Endothelial cell of umbilical vein (primary cell): ENCODE measurements at regions not wholly inside any gene's neighbourhood (a gene's known extent, or its start where the extent isn't known, plus 50 kb on each side); places are given as distances from the start of the nearest gene placed in this dataset.

Experiments used
- BruUV-seq: library from RNA; stranded (reverse); fragments of 400-500 nt; replicated peaks from 2 replicates; lab custom pipeline; 2021; lab: Mats Ljungman, UMichigan
- CTCF ChIA-PET: fragments of 300-600, 350-600 bp; sonication (Branson Sonifier 250); formaldehyde crosslinking; loops from one replicate; lab custom pipeline; 2021; ENCODE audit warnings: antibody characterized with exemption, inconsistent platforms; lab: Charles Lee
- POLR2A ChIA-PET: fragments of 300-600, 350-600 bp; sonication (Branson Sonifier 250); formaldehyde crosslinking; loops from one replicate; lab custom pipeline; 2021; ENCODE audit warnings: antibody characterized with exemption, inconsistent platforms; lab: Charles Lee
- DNase-seq: peaks from one replicate; pipeline ENCODE4 v3.0.0-alpha.2; 2011; ENCODE audit warnings: low read depth, low spot score
- FAIRE-seq: peaks from 2 replicates; lab custom pipeline; 2011; peaks lifted over from hg19 to GRCh38; lab: Jason Lieb, UNC
- H2AFZ ChIP-seq: 2 replicates; pipeline ENCODE4 v1.6.0; 2012; ENCODE audit warnings: low read depth, low read length, control low read depth, inconsistent platforms
- H3K27ac ChIP-seq: 2 replicates; pipeline ENCODE4 v1.5.1; 2011; ENCODE audit warnings: low read depth, mild to moderate bottlenecking, control low read depth, low read length, moderate library complexity; ENCODE audit not compliant: insufficient read depth
- H3K27me3 ChIP-seq, 2 experiments: 2 replicates each; pipeline versions ENCODE4 v1.6.0 to v1.6.1; 2011; ENCODE audit warnings: low read length in 2 of 2, mixed read lengths in 1 of 2; ENCODE audit not compliant: control insufficient read depth in 2 of 2, insufficient read depth in 2 of 2
- H3K36me3 ChIP-seq, 2 experiments: 2 replicates in 1 of 2; 3 replicates in 1 of 2; pipeline ENCODE4 v1.5.1; 2011; ENCODE audit warnings: low read length in 2 of 2, mild to moderate bottlenecking in 1 of 2, moderate library complexity in 1 of 2; ENCODE audit not compliant: control insufficient read depth in 2 of 2, insufficient read depth in 2 of 2; ENCODE audit errors: extremely low read depth in 1 of 2
- H3K4me1 ChIP-seq: 3 replicates; pipeline ENCODE4 v1.5.1; 2011; ENCODE audit warnings: mild to moderate bottlenecking, low read length; ENCODE audit not compliant: control insufficient read depth, insufficient read depth; ENCODE audit errors: extremely low read depth
- H3K4me2 ChIP-seq: 2 replicates; pipeline ENCODE4 v1.6.1; 2011; ENCODE audit warnings: low read length, control low read depth, mixed read lengths; ENCODE audit not compliant: insufficient read depth
- H3K4me3 ChIP-seq, 3 experiments: fragments of 200-600 bp in 1 of 3; sonication (generic), shearing (Covaris generic) in 1 of 3; replicated peaks in 1 of 3; 2 replicates each; pipeline ENCODE4 v1.5.1; 2011 to 2016; ENCODE audit warnings: control low read depth in 3 of 3, low read length in 3 of 3, mild to moderate bottlenecking in 2 of 3, inconsistent platforms in 1 of 3, low read depth in 1 of 3, moderate library complexity in 1 of 3; ENCODE audit not compliant: insufficient read depth in 1 of 3
- H3K79me2 ChIP-seq: 2 replicates; pipeline ENCODE4 v1.6.0; 2012; ENCODE audit warnings: low read length, inconsistent platforms; ENCODE audit not compliant: control insufficient read depth, insufficient read depth
- H3K9ac ChIP-seq: replicated peaks from 2 replicates; pipeline ENCODE3; 2011; ENCODE audit warnings: low read length, control low read depth; ENCODE audit not compliant: insufficient read depth; ENCODE audit errors: extremely low read depth
- H3K9me1 ChIP-seq: replicated peaks from 3 replicates; pipeline ENCODE4 v1.6.0; 2011; ENCODE audit warnings: mild to moderate bottlenecking, low read length; ENCODE audit not compliant: control insufficient read depth, insufficient read depth; ENCODE audit errors: extremely low read depth
- H3K9me3 ChIP-seq: replicated peaks from 2 replicates; pipeline ENCODE4 v1.5.1; 2012; ENCODE audit warnings: low read length, inconsistent platforms; ENCODE audit not compliant: control insufficient read depth, insufficient read depth
- H4K20me1 ChIP-seq: replicated peaks from 2 replicates; pipeline ENCODE3; 2011; ENCODE audit warnings: mild to moderate bottlenecking, low read length; ENCODE audit not compliant: control insufficient read depth, insufficient read depth; ENCODE audit errors: extremely low read depth
- EZH2 ChIP-seq: IDR thresholded peaks from 2 replicates; pipeline ENCODE4 v1.6.1; 2012; ENCODE audit warnings: borderline replicate concordance, low read depth, mild to moderate bottlenecking, moderate library complexity, low read length, inconsistent platforms; ENCODE audit not compliant: severe bottlenecking
- FOS ChIP-seq: IDR thresholded peaks from 2 replicates; pipeline ENCODE4 v1.6.1; 2011; ENCODE audit warnings: mild to moderate bottlenecking, low read length, moderate library complexity, borderline replicate concordance; ENCODE audit not compliant: insufficient read depth
- GATA2 ChIP-seq: IDR thresholded peaks from 2 replicates; pipeline ENCODE4 v1.7.0; 2011; ENCODE audit warnings: low read depth, mild to moderate bottlenecking, moderate library complexity, mixed read lengths, low read length; ENCODE audit not compliant: insufficient read length, insufficient read depth
- JUN ChIP-seq: IDR thresholded peaks from 2 replicates; pipeline ENCODE4 v1.6.1; 2011; ENCODE audit warnings: borderline replicate concordance, low read depth; ENCODE audit not compliant: insufficient read length, insufficient read depth
- MAX ChIP-seq: IDR thresholded peaks from 2 replicates; pipeline ENCODE4 v1.6.1; 2011; ENCODE audit not compliant: insufficient read depth, insufficient read length
- MYC ChIP-seq: IDR thresholded peaks from one replicate; pipeline ENCODE4 v1.6.1; 2011; ENCODE audit warnings: mild to moderate bottlenecking, low read depth, low read length
- POLR2A ChIP-seq: IDR thresholded peaks from 2 replicates; pipeline ENCODE4 v1.6.1; 2012; ENCODE audit warnings: low read depth, mild to moderate bottlenecking, control low read depth, low read length
- POLR2AphosphoS5 ChIP-seq: IDR thresholded peaks from 2 replicates; pipeline ENCODE4 v1.6.1; 2012; ENCODE audit warnings: low read depth, mild to moderate bottlenecking, control low read depth, low read length, moderate library complexity; ENCODE audit not compliant: insufficient read depth
- dilution Hi-C: fragments of 300-500 bp; cut with MboI; formaldehyde crosslinking; loops from one replicate; pipeline ENCODE4 v1.15.0; 2019; ENCODE audit warnings: low sequenced_read_pairs; ENCODE audit not compliant: extremely low pct_ligation_motif_present
- intact Hi-C: fragments of 100-400 bp; cut with micrococcal nuclease; formaldehyde crosslinking; loops from one replicate; pipeline ENCODE4 v1.10.0; 2022
- TF ChIP-seq, protein P1 (sequence below), 2 donors: IDR thresholded peaks; 1 replicate in 1 of 2; 2 replicates in 1 of 2; pipeline ENCODE4 v1.5.1; 2011; ENCODE audit warnings: low read length in 2 of 2, mild to moderate bottlenecking in 2 of 2, moderate library complexity in 2 of 2, control low read depth in 1 of 2, inconsistent platforms in 1 of 2, low read depth in 1 of 2; ENCODE audit not compliant: insufficient read depth in 1 of 2; ENCODE audit errors: extremely low read depth in 1 of 2

- Histone ChIP-seq H2AFZ (no peak overlapping the region), H3K27ac (no peak overlapping the region), H3K9ac (no peak overlapping the region), H3K36me3 (no peaks in the 10 kb centered on the region), H3K27me3 (no peaks in the 10 kb centered on the region), H3K9me1 (no peaks in the 10 kb centered on the region), H3K4me1 (no peaks in the 10 kb centered on the region), H4K20me1 (no peaks in the 10 kb centered on the region), H3K9me3 (peaks cover 12% of the 10 kb centered on the region), H3K4me3 (no peak overlapping the region), H3K79me2 (no peaks in the 10 kb centered on the region), H3K4me2 (no peak overlapping the region)
- DNase-seq (no peak), FAIRE-seq (no peak)
- POLR2A ChIA-PET: no interaction called here
- BruUV-seq: no TSS peak
- dilution Hi-C loops (no loop called here), intact Hi-C loops (no loop called here)
- no peak for TF ChIP-seq FOS
- no peak for TF ChIP-seq JUN
- no peak for TF ChIP-seq EZH2
- no peak for TF ChIP-seq POLR2A
- no peak for TF ChIP-seq GATA2
- TF ChIP-seq MAX: no peak
- TF ChIP-seq POLR2AphosphoS5: no peak
- TF ChIP-seq, protein P1, sequence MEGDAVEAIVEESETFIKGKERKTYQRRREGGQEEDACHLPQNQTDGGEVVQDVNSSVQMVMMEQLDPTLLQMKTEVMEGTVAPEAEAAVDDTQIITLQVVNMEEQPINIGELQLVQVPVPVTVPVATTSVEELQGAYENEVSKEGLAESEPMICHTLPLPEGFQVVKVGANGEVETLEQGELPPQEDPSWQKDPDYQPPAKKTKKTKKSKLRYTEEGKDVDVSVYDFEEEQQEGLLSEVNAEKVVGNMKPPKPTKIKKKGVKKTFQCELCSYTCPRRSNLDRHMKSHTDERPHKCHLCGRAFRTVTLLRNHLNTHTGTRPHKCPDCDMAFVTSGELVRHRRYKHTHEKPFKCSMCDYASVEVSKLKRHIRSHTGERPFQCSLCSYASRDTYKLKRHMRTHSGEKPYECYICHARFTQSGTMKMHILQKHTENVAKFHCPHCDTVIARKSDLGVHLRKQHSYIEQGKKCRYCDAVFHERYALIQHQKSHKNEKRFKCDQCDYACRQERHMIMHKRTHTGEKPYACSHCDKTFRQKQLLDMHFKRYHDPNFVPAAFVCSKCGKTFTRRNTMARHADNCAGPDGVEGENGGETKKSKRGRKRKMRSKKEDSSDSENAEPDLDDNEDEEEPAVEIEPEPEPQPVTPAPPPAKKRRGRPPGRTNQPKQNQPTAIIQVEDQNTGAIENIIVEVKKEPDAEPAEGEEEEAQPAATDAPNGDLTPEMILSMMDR (IDR thresholded peaks at IDR 0.05; ENCODE audit: extremely low read depth in 1 of 2, insufficient read depth in 1 of 2, low read depth in 1 of 2, low read length in 2 of 2): no peak
- TF ChIP-seq MYC: no peak
- CTCF ChIA-PET: no interaction called here
These were observed 286.1 kb upstream of the IRX1 start for GRCh38 chr5:3309538-3309937.
